NCI-H2029 (cell line): ENCODE measurements at regions not wholly inside any gene's neighbourhood (a gene's known extent, or its start where the extent isn't known, plus 50 kb on each side); places are given as distances from the start of the nearest gene placed in this dataset.
"Not testable (repeated sequence)": the region's sequence is repeated elsewhere in the genome, so short reads cannot be mapped to it uniquely, and the experiment has no call there.

Experiments
- DNase-seq: peaks from one replicate; lab custom pipeline; 2025; lab: John Stamatoyannopoulos, UW

- DNase-seq, result no peak
These were observed 426.5 kb upstream of the FRG1 start for GRCh38 chr4:189514209-189514608.

GRCh38 chr4:189516902-189517301, 423.8 kb upstream of the FRG1 start:
- DNase-seq, result no peak

GRCh38 chr4:189519186-189519585, 421.5 kb upstream of the FRG1 start:
- DNase-seq, result no peak

- no peak for DNase-seq
These were observed 415.4 kb upstream of the FRG1 start for GRCh38 chr4:189525304-189525703.

GRCh38 chr4:189530848-189531247, 409.8 kb upstream of the FRG1 start:
- DNase-seq, result no peak

- DNase-seq, result no peak
These were observed 407.1 kb upstream of the FRG1 start for GRCh38 chr4:189533603-189534002.

GRCh38 chr4:189547559-189547958, 393.1 kb upstream of the FRG1 start:
- no peak for DNase-seq

GRCh38 chr4:189548484-189549125, 392.1 kb upstream of the FRG1 start:
- DNase-seq, result no peak

GRCh38 chr4:189551931-189552670, 388.6 kb upstream of the FRG1 start:
- DNase-seq, result not testable (repeated sequence)

GRCh38 chr4:189560605-189561004, 380.1 kb upstream of the FRG1 start:
- not testable (repeated sequence) for DNase-seq

- DNase-seq, result not testable (repeated sequence)
These were observed 376.9 kb upstream of the FRG1 start for GRCh38 chr4:189563751-189564150.

- DNase-seq, result not testable (repeated sequence)
These were observed 374.4 kb upstream of the FRG1 start for GRCh38 chr4:189566271-189566670.

- not testable (repeated sequence) for DNase-seq
These were observed 373.8 kb upstream of the FRG1 start for GRCh38 chr4:189566900-189567299.

- DNase-seq, result not testable (repeated sequence)
These were observed 361.0 kb upstream of the FRG1 start for GRCh38 chr4:189579645-189580044.

- DNase-seq, result not testable (repeated sequence)
These were observed 353.6 kb upstream of the FRG1 start for GRCh38 chr4:189586908-189587632.

GRCh38 chr4:189589201-189589600, 351.5 kb upstream of the FRG1 start:
- DNase-seq, result not testable (repeated sequence)

GRCh38 chr4:189592890-189593289, 347.8 kb upstream of the FRG1 start:
- no peak for DNase-seq

- no peak for DNase-seq
These were observed 343.3 kb upstream of the FRG1 start for GRCh38 chr4:189597341-189597740.

- no peak for DNase-seq
These were observed 340.4 kb upstream of the FRG1 start for GRCh38 chr4:189600264-189600663.

- DNase-seq, result no peak
These were observed 339.8 kb upstream of the FRG1 start for GRCh38 chr4:189600718-189601435.

- not testable (repeated sequence) for DNase-seq
These were observed 337.8 kb upstream of the FRG1 start for GRCh38 chr4:189602827-189603226.

GRCh38 chr4:189610571-189610970, 330.1 kb upstream of the FRG1 start:
- not testable (repeated sequence) for DNase-seq
